HG03280 (cell line): ENCODE measurements at regions not wholly inside any gene's neighbourhood (a gene's known extent, or its start where the extent isn't known, plus 50 kb on each side); places are given as distances from the start of the nearest gene placed in this dataset.
A peak's percentile ranks its signal among the peaks of the same experiment; 100 is the strongest.
"Not testable (repeated sequence)": the region's sequence is repeated elsewhere in the genome, so short reads cannot be mapped to it uniquely, and the experiment has no call there.

Source experiments
- ATAC-seq: cut with Tn5 transposase; IDR thresholded peaks from one replicate; pipeline ENCODE4 v1.9.1; 2021; ENCODE audit warnings: mild to moderate bottlenecking, moderate library complexity; ENCODE audit not compliant: unreplicated experiment

DNA sequence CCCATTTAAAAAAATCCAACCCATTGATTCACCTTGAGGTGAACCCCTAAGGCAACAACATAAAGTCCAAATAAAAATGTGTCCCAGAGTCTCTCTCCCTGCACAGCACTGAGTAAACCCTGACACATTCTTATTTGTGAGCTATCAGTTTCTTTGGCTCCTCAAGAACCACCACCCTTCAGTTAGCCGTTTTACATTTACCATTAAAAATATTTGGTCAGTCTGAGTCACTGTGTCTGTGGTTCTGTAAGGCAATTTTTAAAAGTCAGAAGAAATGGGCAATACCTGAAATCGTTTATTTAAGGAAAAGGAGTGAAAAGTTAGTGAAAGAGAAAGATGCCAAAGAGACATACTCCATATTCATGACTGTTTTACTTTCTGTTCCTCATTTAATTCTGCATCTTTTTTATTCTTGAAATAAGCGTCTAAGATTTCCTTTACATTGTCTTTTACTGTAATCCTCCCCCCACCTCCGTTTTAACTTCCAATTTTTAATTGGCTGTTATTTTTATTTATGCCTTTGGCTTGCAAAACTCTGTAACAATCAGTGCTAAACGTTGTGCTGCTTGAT is 91.7 kb upstream of the IVNS1ABP start:
- no peak for ATAC-seq

DNA sequence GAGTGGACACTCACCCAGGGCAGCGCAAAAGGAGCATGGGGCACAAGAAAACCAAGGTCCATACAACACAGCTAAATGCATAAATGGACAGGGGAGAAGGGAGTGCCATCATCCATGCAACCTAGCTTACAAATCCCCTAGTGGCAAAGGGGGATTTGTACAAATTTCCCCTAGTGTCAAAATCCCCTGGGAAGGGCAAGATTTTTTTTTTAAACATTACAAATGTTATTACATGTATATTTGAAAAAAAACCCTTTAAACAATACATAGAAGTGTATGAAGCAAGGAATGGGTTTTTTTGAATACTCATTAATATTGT is 89.6 kb upstream of the IVNS1ABP start:
- no peak for ATAC-seq

DNA sequence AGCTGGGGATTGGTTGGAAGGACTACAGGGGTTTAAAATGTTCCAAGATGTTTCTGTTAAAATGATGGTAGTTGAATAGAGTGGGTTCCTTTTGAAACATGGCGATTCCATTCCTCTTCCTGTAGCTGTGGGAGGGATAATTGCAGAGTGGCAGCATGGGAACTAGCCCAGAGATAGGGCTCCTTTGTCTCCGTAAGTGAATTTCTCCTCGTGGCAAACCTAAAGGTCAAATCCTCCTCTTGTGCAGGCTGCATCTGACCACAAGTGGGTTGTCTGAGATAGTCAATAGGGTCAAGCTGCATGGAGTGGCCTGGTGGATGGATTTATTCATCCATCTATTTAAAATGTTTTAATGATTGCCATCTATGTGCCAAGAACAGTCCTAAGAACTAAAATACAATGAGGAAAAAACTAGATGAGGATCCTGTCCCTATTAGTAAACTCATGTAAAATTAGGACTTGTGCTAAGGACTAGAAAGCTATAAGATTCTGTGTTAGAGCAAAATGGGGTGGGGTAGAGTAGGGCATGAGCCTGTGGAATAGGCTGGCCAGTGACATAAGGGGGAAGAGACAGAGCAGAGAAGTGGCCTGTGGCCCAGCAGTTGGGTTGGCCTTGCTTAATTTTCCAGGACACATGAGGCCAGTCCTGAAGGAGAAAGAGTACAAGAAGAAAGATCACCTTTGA is 89.1 kb upstream of the IVNS1ABP start:
- ATAC-seq = no peak

DNA sequence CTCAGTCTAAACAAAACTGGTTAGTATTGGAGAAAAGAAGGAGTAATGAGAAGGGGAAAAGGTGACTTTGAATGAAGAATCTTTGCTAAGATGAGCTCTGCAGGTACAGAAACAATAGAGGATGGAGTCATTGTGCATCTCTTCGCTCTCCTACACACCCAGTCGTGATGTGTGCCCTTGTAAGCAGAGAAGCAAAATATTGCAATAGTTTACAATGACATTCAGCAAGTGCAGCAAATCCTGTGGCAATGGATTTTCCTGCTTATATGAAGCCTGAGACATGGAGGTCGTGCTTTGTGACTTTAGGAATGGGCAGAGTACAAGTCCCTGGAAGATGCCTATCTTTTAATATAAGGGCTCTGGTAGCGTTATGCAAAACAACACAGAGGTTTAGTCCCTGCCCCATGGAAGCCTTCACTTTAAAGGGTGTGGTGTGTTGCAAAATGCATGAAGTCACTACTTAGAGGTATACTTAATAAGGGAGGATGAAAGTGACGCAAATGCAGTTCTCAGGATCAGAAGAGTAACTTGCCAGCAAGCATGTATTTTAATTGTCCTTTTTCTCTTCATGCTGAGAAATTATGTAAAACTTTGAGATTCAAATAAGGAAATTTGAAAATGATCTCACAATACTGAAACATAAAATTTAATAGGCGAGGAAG is 88.0 kb upstream of the IVNS1ABP start:
- no peak for ATAC-seq

DNA sequence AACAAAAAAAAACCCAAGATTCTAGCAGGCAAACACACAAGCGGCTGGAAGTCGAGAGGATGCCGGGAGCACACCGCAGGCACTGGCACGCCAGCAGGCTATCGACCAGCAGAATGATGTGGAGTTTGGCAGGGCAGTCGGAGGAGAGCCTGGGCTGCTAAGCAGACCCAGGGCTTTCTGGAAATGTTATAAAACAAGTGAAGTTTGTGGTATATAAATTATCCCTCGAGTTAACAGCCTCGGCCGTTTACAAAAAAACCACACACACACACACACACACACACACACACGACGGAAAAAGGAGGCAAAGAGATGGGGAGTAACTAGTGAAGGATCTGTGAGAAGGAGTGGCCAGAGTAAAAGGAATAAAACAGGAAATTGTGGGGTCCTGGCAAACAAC is 87.2 kb upstream of the IVNS1ABP start:
- ATAC-seq = no peak

DNA sequence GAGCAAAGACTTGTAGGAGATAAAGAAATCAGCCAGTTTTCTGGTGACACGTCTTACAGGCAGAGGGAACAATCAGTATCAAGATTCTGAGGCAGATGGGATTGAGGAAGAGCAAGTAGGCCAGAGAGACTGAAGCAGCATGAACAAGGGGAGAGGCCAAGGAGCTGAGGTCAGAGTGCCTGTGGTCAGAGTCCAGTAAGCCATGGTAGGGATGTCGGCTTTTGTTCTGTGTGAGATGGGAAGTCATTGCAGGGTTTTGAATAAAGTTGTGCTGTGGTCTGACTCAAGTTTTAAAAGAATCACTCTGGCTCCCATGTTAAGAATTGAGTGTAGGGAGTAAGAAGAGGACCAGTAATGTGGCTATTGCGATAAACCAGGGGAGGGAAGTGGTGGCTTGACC is 85.9 kb upstream of the IVNS1ABP start:
- ATAC-seq = no peak

DNA sequence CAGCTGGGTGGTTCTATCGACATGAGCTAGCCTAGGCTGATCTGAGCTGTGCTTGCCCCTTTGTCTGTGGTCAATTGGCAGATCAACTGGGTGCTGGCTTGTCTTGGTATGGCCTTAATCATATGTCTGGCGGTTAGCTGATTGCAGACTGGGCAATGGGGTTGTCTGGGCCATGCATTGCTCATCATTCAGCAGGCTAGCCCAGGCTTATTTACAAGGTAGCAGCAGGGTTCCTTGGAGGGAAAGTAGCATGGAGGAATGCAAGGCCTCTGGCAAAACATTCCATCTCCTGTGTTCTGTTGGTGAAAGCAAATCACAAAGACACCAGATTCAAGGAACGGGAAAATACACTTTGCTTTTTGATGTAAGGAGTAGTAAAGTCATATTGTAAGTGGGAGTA is 84.0 kb upstream of the IVNS1ABP start:
- no peak for ATAC-seq

DNA sequence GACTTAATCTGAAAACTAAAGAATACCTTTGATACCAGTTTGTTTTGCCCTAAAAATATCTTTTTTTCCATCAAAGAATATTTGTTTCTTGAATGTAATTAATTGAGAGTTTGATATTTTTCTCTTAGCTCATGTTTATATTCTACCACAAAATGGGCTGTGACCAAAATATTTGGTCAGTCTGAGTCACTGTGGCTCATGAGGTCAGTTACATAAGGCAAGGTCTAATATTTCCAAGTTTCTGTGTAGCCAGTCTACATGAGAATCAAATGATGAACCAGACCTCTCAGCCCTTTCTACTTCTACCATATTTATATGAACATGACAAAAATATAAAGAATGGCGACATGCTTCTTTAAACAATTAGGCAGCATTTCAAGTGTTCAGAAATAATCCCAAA is 83.0 kb upstream of the IVNS1ABP start:
- no peak for ATAC-seq

DNA sequence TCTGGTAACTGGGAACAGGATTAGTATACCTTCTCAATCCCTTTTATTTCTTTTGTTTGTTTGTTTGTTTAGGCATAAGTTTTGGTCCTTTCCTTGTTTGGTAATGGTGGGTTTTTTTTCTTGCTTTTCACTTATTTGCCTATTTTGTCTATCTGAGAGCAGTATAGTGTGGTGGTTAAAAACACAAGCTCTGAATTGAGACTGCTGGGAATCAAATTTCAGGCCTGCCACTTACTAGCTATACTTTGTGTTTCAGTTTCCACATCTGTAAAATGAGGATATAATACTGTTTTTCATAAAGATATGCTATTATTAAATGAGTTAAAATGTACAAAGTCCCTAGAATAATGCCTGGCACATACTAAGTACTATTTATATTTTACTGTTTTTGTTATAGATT is 81.6 kb upstream of the IVNS1ABP start:
- ATAC-seq = peak; percentile 74

DNA sequence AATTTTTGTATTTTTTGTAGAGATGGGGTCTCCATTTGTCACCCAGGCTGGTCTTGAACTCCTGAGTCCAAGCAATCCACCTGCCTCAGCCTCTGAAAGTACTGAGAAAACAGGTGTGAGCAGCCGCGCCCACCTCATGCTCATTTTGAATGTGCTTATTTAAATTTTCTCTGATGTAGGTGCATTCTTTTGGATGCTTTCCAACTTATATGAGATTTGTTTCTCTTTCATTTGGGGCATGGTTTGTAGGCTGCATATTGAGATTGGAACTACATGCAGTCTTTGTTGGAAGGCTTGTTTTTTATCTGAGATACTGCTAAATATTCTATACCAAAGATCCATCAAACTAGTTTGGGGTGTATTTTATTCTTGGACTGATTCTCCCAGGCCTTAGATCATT is 81.0 kb upstream of the IVNS1ABP start:
- no peak for ATAC-seq

DNA sequence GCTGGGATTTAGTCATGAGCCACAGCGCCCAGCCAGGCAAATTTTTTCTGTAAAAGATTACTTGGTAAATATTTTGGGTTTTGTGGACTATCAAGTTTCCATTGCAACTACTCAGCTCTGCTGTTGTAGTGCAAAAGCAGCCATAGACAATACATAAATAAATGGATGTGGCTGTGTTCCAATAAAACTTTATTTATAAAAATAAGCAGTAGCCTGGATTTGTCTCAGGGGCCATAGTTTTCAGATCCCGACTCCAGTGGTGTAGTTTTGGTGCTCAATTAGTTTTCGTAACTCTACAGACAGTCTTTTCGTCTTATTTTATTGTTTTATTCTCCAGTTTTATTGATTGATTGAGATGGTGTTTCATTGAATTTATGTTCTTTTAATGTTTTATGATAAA is 80.1 kb upstream of the IVNS1ABP start:
- ATAC-seq = no peak

DNA sequence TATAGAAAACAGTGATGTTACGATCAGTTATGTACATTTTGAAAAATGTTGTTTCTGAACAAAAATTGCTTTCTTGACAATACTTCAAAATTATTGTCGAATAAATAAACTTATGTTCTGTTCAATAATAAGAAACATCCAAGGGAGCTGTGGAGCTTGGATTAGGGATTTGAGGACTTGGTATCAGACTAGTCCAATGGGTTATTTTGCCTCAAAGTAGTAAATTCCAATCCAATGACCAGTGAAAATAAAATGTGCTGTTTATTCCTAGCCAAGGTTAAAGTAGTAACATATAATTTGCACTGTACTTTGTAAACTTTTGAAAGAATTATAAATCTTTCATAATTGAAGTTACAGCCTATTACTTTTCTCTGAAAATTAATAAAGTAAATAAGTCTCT is 79.1 kb upstream of the IVNS1ABP start:
- ATAC-seq = no peak

DNA sequence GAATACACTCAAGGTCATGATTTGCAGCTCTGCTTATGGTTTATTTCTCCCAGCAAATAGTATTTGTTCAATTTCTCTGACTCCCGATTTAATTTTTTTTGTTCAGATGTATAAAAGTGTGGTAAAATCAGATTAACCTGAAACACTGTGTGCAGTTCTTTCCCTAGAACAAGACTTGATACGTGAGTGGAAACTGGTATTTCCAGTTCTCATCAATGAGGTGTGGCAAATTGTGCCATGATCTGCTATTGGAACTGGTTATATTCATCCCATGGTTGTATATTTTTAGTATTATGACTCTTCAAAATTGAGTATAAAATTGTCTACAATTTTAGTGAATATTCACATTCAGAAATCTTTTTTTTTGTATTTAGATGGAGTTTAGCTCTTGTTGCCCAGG is 76.8 kb upstream of the IVNS1ABP start:
- ATAC-seq = no peak

DNA sequence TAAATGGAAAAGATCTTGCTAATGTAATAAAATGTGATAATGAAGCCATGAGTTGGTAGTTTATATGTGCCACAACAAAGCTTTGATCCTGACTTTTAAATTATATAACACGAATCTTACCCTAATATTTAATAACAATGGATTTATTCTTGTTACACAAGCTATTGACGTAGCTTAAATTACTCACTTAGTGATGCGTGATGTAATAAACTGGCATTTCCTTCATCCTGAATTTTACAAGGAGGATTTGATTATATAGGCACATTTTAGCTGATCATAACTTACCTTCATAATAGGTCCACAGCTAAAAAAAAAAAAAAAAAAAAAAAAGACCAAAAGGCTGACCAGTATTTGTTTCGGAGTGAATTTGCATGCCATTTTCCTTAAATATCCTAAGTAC is 76.2 kb upstream of the IVNS1ABP start:
- no peak for ATAC-seq

DNA sequence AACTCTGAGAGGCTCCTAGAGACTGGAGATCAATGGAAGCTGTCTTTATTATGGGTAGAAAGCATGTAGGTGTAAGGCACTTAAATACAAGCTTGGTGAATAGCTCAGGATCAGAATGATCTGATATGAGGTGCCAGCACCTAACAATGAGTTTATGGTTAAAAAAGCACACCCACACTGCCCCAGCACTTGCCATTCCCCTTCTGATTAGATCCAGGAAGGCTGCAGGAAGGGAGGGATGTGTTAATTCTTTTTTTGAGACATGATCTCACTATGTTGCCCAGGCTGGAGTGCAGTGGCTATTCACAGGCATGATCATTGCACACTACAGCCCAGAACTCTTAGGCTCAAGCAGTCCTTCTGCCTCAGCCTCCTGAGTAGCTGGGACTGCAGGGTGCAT is 71.8 kb upstream of the IVNS1ABP start:
- ATAC-seq = no peak

DNA sequence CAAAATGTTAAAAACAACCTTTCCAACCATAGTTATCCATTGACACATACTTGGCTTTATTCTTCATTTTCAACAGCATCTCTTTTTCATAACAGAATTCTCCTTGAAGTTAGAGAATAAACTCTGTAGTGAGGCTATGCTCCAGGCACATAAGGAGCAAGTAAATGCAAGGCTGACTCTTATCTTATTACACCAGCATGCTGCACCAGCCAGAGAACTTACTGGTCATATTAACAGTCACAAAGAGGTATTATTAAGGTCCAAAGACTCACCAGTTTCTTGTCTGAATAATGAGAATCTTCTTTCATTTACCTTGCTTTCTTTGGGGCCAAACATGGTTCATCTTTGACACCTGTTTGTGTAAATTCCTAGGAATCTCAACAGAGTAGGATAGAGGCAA is 71.3 kb upstream of the IVNS1ABP start:
- ATAC-seq = no peak

DNA sequence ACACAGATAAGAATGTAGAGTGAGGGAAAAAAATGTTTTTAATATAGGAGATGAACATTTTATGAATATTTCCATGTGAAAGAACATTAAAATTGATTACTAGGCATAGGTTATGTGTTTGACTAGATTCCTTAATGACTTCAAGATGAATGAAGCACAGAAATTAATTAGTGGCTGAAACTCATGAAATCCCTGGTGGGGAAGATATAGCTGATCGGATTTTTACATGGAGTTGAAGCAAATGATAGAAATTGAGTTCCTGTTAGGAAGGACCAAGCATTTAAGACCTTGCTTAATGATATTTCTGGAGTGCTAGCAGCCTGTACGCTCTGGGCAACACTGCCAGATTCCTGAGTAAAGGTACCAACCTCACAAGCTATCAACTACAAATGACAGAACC is 68.9 kb upstream of the IVNS1ABP start:
- ATAC-seq = no peak

DNA sequence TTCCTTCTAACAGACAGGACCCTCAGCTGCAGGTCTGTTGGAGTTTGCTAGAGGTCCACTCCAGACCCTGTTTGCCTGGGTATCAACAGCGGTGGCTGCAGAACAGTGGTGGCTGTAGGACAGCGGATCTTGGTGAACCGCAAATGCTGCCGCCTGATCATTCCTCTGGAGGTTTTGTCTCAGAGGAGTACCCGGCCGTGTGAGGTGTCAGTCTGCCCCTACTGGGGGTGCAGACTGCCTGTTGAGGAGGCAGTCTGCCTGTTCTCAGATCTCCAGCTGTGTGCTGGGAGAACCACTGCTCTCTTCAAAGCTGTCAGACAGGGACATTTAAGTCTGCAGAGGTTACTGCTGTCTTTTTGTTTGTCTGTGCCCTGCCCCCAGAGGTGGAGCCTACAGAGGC is 66.8 kb upstream of the IVNS1ABP start:
- ATAC-seq = not testable (repeated sequence)

DNA sequence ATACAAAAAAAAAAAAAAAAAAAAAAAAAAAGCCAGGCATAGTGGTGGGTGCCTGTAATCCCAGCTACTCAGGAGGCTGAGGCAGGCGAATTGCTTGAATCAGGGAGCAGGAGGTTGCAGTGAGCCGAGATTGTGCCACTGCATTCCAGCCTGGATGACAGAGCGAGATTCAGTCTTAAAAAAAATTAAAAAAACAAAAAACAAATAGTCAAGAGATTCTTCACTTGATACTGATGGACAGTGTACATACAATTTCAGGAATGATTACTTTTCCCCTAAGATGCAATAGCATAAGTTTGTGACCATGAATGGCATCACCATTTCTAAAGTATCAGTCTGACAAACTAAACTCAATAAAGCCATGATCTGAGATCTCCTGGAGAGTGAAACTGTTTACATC is 60.8 kb upstream of the IVNS1ABP start:
- ATAC-seq = no peak

DNA sequence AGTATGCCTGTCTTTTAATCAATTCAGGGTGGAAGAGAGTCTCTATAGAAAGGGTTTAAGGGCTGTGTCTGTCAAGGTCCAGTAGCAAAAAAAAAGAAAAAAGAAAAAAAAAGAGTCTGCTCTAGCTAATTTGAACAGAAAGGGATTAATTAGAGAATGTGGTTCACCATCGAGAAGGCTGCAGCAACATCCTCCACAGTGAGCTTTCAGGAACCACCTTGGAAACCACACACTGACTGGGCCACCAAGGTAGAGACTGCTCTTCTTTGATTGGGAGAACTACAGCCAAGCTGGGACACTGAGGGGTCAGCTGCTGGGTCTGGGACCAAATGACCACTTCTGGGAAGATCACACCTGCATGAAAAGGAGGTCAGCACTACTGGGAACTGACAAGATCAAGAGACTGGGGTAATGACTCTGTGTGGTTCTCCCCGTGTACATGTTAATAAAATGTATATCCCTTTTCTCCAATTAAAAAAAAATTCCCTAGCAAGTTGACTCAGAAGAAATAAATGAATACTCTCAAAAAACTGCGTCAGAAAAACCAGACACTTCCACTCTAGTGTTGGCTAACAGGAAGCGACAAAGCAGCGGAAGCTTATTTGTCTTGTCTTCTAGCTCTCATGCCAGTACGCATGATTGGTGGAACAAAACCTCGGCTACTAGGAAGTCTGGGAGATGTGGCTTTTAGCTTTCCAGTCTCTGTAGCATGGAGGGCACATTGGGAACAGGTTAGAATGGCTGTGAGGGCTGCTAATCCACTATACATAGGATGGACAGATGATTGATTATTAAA is 60.0 kb upstream of the IVNS1ABP start:
- no peak for ATAC-seq

DNA sequence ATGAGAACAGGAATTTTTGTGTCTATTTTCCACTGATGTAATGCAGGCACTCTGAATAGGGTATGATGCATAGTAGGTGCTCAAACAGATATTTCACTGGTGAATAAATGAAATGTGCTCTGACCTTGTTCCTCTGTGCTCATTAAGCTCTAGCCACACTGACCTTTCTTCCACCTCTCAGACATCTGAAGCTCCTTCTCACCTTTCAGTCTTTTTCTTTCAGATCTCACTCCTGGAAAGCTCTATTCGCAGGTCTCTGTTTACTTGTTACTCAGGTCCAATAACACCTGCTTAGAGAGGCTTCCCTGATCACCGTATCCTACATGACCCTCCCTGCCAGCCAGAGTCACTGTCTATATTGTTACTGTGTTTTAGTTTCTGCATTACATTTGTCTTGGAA is 59.2 kb upstream of the IVNS1ABP start:
- no peak for ATAC-seq

DNA sequence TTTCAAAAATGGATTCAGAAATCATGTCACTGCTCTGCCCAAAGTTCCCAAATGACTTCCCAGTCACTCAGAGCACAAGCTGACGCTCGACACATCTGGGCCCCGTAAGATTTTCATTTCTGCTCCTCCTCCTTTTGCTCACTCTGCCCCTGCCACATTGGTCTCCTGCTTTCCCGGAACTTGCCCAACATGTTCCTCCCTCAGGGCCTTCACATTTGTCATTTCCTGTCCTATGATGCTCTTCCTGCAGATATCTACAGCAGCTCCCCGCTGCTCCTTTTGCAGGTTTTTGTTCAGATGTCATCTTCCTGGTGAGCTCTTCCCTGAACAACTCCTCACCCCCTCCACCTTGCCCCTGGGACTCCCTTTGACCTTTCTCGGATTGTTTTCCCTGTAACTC is 58.5 kb upstream of the IVNS1ABP start:
- no peak for ATAC-seq
